NCI-H2107 treated with DMSO at 0.1 percent for 48 hours (cell line): ENCODE measurements at regions not wholly inside any gene's neighbourhood (a gene's known extent, or its start where the extent isn't known, plus 50 kb on each side); places are given as distances from the start of the nearest gene placed in this dataset.

ENCODE experiments used
- DNase-seq: peaks from one replicate; lab custom pipeline; 2025; ENCODE audit not compliant: unreplicated experiment; lab: John Stamatoyannopoulos, UW

- no peak for DNase-seq
Observed at GRCh38 chr4:123832173-123833026, 435.8 kb downstream of the SPRY1 start.

- DNase-seq, result no peak
Observed at GRCh38 chr4:123833171-123833643, 436.6 kb downstream of the SPRY1 start.

- DNase-seq, result no peak
Observed at GRCh38 chr4:123835831-123836590, 439.4 kb downstream of the SPRY1 start.

- DNase-seq, result no peak
Observed at GRCh38 chr4:123836851-123837595, 440.4 kb downstream of the SPRY1 start.

GRCh38 chr4:123838474-123838873, 441.9 kb downstream of the SPRY1 start:
- DNase-seq, result no peak

DNA sequence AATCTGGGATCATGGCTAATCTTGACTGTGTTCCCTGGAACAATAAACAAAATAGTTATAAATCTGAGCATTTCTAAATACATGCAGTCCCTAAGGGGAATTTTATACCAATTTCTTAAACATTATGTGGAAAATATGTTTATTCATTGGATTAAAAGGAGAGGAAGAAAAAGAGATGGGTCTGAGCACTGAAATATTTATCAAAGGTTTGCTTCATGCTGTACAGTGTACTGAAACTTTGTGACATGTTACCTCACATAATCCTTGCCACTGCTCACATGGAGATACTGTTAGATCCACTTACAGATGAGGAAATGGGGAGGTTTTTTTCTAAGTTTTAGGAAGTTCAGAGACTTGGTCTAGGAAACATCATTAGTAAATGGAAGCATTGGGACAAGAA, 443.6 kb downstream of the SPRY1 start:
- DNase-seq, result no peak

GRCh38 chr4:123841447-123842121, 445.0 kb downstream of the SPRY1 start:
- no peak for DNase-seq

- DNase-seq, result no peak
Observed at GRCh38 chr4:123843137-123843536, 446.5 kb downstream of the SPRY1 start.

DNA sequence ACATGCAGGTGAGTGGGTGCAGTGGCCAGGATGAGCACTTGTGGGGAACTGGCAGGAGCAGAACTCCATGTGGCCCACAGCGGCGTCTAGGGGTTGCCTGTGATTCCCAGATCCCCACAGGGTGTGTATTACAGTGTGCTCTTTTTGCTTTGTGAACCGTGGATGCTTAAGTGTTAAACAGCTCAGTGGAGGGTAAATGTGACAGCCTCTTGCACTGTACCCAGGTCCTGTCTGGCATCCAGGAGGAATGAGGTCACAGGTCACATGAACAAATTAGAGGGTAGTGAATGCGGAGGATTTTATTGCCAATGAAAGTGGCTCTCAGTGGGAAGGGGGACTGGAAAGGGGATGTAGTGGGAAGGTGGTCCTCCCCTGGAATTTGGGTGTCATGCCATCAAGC, 447.8 kb downstream of the SPRY1 start:
- no peak for DNase-seq

GRCh38 chr4:123846092-123846491, 449.5 kb downstream of the SPRY1 start:
- no peak for DNase-seq

GRCh38 chr4:123846561-123846960, 450.0 kb downstream of the SPRY1 start:
- no peak for DNase-seq

DNA sequence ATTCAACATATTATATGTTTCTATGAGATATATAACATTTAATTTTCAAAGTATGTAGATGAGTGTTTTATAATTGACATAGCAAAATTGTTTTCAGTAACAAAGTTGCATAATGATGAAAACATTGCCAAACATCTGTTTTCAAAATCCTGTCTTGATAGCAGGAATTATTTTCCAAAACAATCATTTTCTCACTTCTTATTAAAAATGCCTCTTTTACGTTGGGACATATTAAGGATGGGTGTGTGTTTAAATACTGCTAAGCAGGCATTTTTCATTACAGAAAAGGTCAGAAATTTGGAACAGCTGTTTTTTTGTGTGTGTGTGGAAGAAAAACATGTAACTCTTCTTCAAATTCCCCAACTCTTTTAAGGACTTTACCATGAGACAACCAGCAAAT, 452.0 kb downstream of the SPRY1 start:
- no peak for DNase-seq

- DNase-seq, result no peak
Observed at GRCh38 chr4:123849495-123849894, 452.9 kb downstream of the SPRY1 start.

DNA sequence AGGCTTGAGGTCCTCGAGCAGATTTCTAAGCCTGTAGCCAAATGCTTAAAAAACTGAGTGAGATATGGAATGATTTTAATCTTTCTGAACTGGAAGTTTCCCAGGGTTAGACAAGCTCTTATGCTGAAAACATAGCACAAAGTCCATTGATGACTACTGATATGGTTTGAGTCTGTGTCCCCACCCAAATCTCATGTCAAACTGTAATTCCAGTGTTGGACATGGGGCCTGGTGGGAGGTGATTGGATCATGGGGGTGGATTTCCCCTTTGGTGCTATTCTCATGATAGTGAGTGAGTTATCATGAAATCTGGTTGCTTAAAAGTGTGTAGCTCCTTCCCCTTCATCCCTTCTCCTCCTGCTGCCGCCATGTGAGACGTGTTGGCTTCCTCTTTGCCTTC, 454.9 kb downstream of the SPRY1 start:
- no peak for DNase-seq

GRCh38 chr4:123853651-123854050, 457.1 kb downstream of the SPRY1 start:
- DNase-seq, result no peak

GRCh38 chr4:123856689-123857545, 460.3 kb downstream of the SPRY1 start:
- DNase-seq, result no peak

GRCh38 chr4:123858465-123858864, 461.9 kb downstream of the SPRY1 start:
- no peak for DNase-seq

DNA sequence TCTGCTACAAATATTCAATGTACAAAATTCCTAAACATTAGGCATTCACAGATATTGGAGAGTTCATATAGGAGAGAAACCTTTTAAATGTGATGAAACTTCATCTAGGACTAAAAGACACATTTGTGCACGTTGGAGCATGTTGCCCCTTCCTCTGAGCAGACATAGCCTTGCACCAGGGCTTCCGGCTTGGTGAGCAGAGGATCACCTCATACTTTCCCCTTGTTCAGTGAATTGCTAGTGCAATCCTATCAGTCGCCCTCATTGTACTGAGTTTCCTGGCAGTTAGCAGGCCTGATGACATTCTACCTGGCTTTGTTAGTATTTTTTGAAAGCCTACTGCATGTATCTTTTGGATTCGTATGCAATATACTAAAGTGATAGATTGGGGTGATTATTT, 466.2 kb downstream of the SPRY1 start:
- no peak for DNase-seq

- no peak for DNase-seq
Observed at GRCh38 chr4:123866796-123867195, 470.2 kb downstream of the SPRY1 start.
